SK-N-SH treated with all-trans-retinoic acid at 6 μM for 48 hours (cell line): ENCODE measurements at regions not wholly inside any gene's neighbourhood (a gene's known extent, or its start where the extent isn't known, plus 50 kb on each side); places are given as distances from the start of the nearest gene placed in this dataset.

Source experiments
- ATAC-seq: fragments of 200-7000 bp; cut with Tn5 transposase; 3 replicates; pipeline ENCODE4 v1.9.1; 2020; ENCODE audit warnings: mild to moderate bottlenecking, moderate library complexity
- ARNTL ChIP-seq: fragments of 450-650 bp; formaldehyde crosslinking; IDR thresholded peaks from 2 replicates; pipeline ENCODE4 v1.5.0; 2020; ENCODE audit warnings: low read depth, mild to moderate bottlenecking, moderate library complexity, borderline replicate concordance
- BACH2 ChIP-seq: fragments of 250-450 bp; sonication (Bioruptor Pico); IDR thresholded peaks from 2 replicates; pipeline ENCODE4 v1.9.0; 2021; ENCODE audit warnings: mild to moderate bottlenecking, borderline replicate concordance
- CSDC2 ChIP-seq: fragments of 250-450 bp; sonication (Bioruptor Pico); IDR thresholded peaks from 2 replicates; pipeline ENCODE4 v1.5.0; 2020; ENCODE audit warnings: mild to moderate bottlenecking, moderate library complexity
- ESRRG ChIP-seq: fragments of 250-450 bp; sonication (Bioruptor Pico); IDR thresholded peaks from 2 replicates; pipeline ENCODE4 v1.6.1; 2021; ENCODE audit warnings: mild to moderate bottlenecking
- GLIS3 ChIP-seq: fragments of 250-450 bp; sonication (Bioruptor Pico); IDR thresholded peaks from 2 replicates; pipeline ENCODE4 v1.5.0; 2020; ENCODE audit warnings: mild to moderate bottlenecking, moderate library complexity
- ISL1 ChIP-seq: fragments of 250-450 bp; sonication (Bioruptor Pico); IDR thresholded peaks from 2 replicates; pipeline ENCODE4 v2.1.2; 2022; ENCODE audit warnings: mild to moderate bottlenecking, moderate library complexity
- OSR1 ChIP-seq: fragments of 250-450 bp; sonication (Bioruptor Pico); IDR thresholded peaks from 2 replicates; pipeline ENCODE4 v1.8.0; 2022; ENCODE audit warnings: moderate library complexity, mild to moderate bottlenecking, inconsistent platforms
- PPARA ChIP-seq: fragments of 250-450 bp; sonication (Bioruptor Pico); IDR thresholded peaks from 2 replicates; pipeline ENCODE4 v1.5.0; 2020; ENCODE audit warnings: mild to moderate bottlenecking, borderline replicate concordance
- RARB ChIP-seq: fragments of 250-450 bp; sonication (Bioruptor Pico); IDR thresholded peaks from 2 replicates; pipeline ENCODE4 v1.8.0; 2021; ENCODE audit warnings: mild to moderate bottlenecking, moderate library complexity
- SNAI2 ChIP-seq: fragments of 250-450 bp; sonication (Bioruptor Pico); IDR thresholded peaks from 2 replicates; pipeline ENCODE4 v1.5.0; 2020; ENCODE audit warnings: mild to moderate bottlenecking, moderate library complexity
- TCF4 ChIP-seq: fragments of 250-450 bp; sonication (Bioruptor Pico); IDR thresholded peaks from 2 replicates; pipeline ENCODE4 v1.8.0; 2021; ENCODE audit warnings: mild to moderate bottlenecking, moderate library complexity, borderline replicate concordance
- TOX ChIP-seq: fragments of 250-450 bp; sonication (Bioruptor Pico); IDR thresholded peaks from 2 replicates; pipeline ENCODE4 v1.8.0; 2021; ENCODE audit warnings: mild to moderate bottlenecking, moderate library complexity, borderline replicate concordance
- ZFP30 ChIP-seq: fragments of 450-650 bp; formaldehyde crosslinking; IDR thresholded peaks from 2 replicates; pipeline ENCODE4 v1.5.0; 2022; ENCODE audit warnings: mild to moderate bottlenecking, moderate library complexity
- ZNF565 ChIP-seq: fragments of 450-650 bp; formaldehyde crosslinking; conservative IDR thresholded peaks from 2 replicates; pipeline ENCODE4 v1.5.0; 2020; ENCODE audit warnings: low read depth, mild to moderate bottlenecking, moderate library complexity
- ZNF70 ChIP-seq: fragments of 450-650 bp; formaldehyde crosslinking; IDR thresholded peaks from 2 replicates; pipeline ENCODE4 v1.5.0; 2020; ENCODE audit warnings: mild to moderate bottlenecking, moderate library complexity
- TF ChIP-seq, protein P1 (sequence below): fragments of 250-450 bp; sonication (Bioruptor Pico); IDR thresholded peaks from 2 replicates; pipeline ENCODE4 v1.5.1; 2020; ENCODE audit warnings: low read depth, mild to moderate bottlenecking, moderate library complexity
- TF ChIP-seq, protein P2 (sequence below): fragments of 250-450 bp; sonication (Bioruptor Pico); IDR thresholded peaks from 2 replicates; pipeline ENCODE4 v1.8.0; 2020; ENCODE audit warnings: mild to moderate bottlenecking, moderate library complexity, borderline replicate concordance
- TF ChIP-seq, protein P3 (sequence below): fragments of 250-450 bp; sonication (Bioruptor Pico); IDR thresholded peaks from 2 replicates; pipeline ENCODE4 v1.8.0; 2021; ENCODE audit warnings: low read depth, mild to moderate bottlenecking, moderate library complexity, borderline replicate concordance
- TF ChIP-seq, protein P4 (sequence below): fragments of 250-450 bp; sonication (Bioruptor Pico); IDR thresholded peaks from 2 replicates; pipeline ENCODE4 v1.5.0; 2020; ENCODE audit warnings: mild to moderate bottlenecking, moderate library complexity
- TF ChIP-seq, protein P5 (sequence below): fragments of 250-450 bp; sonication (Bioruptor Pico); IDR thresholded peaks from 2 replicates; pipeline ENCODE4 v1.5.1; 2021; ENCODE audit warnings: mild to moderate bottlenecking, moderate library complexity

DNA sequence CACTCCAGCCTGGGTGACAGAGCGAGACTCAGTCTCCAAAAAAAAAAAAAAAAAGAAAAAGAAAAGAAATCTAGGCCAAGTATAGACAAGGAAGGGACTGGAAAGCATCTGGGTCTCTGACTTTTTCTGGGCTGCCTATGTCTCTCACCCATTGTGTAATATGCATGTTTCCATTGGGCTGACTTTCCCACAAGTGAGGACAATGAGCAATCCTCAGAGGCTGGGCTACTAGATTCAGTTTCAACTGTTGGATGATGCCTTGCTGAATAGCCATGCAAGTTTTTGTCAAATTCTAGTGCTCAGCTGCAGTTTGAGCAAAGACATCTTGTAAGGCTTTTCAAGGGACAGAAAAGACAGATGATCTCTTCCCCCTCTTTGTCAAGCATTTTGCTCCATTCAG lies 82.1 kb downstream of the PHAX start:
- TF ChIP-seq, protein P1, sequence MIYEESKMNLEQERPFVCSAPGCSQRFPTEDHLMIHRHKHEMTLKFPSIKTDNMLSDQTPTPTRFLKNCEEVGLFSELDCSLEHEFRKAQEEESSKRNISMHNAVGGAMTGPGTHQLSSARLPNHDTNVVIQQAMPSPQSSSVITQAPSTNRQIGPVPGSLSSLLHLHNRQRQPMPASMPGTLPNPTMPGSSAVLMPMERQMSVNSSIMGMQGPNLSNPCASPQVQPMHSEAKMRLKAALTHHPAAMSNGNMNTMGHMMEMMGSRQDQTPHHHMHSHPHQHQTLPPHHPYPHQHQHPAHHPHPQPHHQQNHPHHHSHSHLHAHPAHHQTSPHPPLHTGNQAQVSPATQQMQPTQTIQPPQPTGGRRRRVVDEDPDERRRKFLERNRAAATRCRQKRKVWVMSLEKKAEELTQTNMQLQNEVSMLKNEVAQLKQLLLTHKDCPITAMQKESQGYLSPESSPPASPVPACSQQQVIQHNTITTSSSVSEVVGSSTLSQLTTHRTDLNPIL = no peak
- TF ChIP-seq BACH2 (CRISPR knock-in tag) = no peak
- TF ChIP-seq RARB = no peak
- no peak for TF ChIP-seq OSR1
- no peak for TF ChIP-seq ZFP30 (CRISPR knock-in tag)
- TF ChIP-seq CSDC2 (CRISPR knock-in tag) = no peak
- no peak for TF ChIP-seq GLIS3
- TF ChIP-seq ESRRG (CRISPR knock-in tag) = no peak
- no peak for TF ChIP-seq ARNTL (CRISPR knock-in tag)
- TF ChIP-seq ZNF565 (CRISPR knock-in tag) = no peak
- TF ChIP-seq, protein P2, sequence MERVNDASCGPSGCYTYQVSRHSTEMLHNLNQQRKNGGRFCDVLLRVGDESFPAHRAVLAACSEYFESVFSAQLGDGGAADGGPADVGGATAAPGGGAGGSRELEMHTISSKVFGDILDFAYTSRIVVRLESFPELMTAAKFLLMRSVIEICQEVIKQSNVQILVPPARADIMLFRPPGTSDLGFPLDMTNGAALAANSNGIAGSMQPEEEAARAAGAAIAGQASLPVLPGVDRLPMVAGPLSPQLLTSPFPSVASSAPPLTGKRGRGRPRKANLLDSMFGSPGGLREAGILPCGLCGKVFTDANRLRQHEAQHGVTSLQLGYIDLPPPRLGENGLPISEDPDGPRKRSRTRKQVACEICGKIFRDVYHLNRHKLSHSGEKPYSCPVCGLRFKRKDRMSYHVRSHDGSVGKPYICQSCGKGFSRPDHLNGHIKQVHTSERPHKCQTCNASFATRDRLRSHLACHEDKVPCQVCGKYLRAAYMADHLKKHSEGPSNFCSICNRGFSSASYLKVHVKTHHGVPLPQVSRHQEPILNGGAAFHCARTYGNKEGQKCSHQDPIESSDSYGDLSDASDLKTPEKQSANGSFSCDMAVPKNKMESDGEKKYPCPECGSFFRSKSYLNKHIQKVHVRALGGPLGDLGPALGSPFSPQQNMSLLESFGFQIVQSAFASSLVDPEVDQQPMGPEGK (CRISPR knock-in tag) = no peak
- no peak for TF ChIP-seq ZNF70 (CRISPR knock-in tag)
- TF ChIP-seq, protein P3, sequence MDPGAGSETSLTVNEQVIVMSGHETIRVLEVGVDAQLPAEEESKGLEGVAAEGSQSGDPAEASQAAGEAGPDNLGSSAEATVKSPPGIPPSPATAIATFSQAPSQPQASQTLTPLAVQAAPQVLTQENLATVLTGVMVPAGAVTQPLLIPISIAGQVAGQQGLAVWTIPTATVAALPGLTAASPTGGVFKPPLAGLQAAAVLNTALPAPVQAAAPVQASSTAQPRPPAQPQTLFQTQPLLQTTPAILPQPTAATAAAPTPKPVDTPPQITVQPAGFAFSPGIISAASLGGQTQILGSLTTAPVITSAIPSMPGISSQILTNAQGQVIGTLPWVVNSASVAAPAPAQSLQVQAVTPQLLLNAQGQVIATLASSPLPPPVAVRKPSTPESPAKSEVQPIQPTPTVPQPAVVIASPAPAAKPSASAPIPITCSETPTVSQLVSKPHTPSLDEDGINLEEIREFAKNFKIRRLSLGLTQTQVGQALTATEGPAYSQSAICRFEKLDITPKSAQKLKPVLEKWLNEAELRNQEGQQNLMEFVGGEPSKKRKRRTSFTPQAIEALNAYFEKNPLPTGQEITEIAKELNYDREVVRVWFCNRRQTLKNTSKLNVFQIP = no peak
- no peak for TF ChIP-seq ISL1 (CRISPR knock-in tag)
- no peak for TF ChIP-seq SNAI2 (CRISPR knock-in tag)
- TF ChIP-seq TOX (CRISPR knock-in tag) = no peak
- TF ChIP-seq, protein P4, sequence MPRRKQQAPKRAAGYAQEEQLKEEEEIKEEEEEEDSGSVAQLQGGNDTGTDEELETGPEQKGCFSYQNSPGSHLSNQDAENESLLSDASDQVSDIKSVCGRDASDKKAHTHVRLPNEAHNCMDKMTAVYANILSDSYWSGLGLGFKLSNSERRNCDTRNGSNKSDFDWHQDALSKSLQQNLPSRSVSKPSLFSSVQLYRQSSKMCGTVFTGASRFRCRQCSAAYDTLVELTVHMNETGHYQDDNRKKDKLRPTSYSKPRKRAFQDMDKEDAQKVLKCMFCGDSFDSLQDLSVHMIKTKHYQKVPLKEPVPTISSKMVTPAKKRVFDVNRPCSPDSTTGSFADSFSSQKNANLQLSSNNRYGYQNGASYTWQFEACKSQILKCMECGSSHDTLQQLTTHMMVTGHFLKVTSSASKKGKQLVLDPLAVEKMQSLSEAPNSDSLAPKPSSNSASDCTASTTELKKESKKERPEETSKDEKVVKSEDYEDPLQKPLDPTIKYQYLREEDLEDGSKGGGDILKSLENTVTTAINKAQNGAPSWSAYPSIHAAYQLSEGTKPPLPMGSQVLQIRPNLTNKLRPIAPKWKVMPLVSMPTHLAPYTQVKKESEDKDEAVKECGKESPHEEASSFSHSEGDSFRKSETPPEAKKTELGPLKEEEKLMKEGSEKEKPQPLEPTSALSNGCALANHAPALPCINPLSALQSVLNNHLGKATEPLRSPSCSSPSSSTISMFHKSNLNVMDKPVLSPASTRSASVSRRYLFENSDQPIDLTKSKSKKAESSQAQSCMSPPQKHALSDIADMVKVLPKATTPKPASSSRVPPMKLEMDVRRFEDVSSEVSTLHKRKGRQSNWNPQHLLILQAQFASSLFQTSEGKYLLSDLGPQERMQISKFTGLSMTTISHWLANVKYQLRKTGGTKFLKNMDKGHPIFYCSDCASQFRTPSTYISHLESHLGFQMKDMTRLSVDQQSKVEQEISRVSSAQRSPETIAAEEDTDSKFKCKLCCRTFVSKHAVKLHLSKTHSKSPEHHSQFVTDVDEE = no peak
- TF ChIP-seq, protein P5, sequence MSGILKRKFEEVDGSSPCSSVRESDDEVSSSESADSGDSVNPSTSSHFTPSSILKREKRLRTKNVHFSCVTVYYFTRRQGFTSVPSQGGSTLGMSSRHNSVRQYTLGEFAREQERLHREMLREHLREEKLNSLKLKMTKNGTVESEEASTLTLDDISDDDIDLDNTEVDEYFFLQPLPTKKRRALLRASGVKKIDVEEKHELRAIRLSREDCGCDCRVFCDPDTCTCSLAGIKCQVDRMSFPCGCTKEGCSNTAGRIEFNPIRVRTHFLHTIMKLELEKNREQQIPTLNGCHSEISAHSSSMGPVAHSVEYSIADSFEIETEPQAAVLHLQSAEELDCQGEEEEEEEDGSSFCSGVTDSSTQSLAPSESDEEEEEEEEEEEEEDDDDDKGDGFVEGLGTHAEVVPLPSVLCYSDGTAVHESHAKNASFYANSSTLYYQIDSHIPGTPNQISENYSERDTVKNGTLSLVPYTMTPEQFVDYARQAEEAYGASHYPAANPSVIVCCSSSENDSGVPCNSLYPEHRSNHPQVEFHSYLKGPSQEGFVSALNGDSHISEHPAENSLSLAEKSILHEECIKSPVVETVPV (CRISPR knock-in tag) = no peak
- ATAC-seq = no peak

DNA sequence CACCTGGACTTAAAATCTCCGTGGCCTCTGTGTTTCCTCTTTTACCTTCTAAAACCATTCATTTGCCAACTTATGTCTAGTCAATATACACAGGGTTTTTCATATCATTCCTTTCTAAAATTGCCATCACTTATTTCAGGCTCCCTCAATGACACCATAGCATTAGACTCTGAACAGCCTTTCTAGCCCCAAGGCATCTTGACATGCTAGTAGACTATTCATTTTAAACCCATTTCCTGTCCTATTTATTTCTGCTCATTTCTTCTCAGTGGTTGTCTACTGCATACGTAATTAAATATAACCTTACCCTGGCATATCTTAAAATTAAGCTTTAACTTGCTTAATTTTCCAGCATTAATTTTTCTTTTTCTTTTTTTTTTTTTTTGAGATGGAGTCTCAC lies 83.2 kb downstream of the PHAX start:
- no peak for ATAC-seq
- TF ChIP-seq ZFP30 (CRISPR knock-in tag) (no peak), GLIS3 (no peak), TOX (CRISPR knock-in tag) (no peak), ARNTL (CRISPR knock-in tag) (no peak), OSR1 (no peak), PPARA (CRISPR knock-in tag) (no peak), ESRRG (CRISPR knock-in tag) (no peak), RARB (no peak), ISL1 (CRISPR knock-in tag) (no peak), BACH2 (CRISPR knock-in tag) (no peak), TCF4 (CRISPR knock-in tag) (no peak)
- TF ChIP-seq, protein P5 (CRISPR knock-in tag) = no peak
- TF ChIP-seq, protein P4 = no peak
- TF ChIP-seq, protein P3 = no peak
- TF ChIP-seq, protein P2 (CRISPR knock-in tag) = no peak
